Neural crest cell (in vitro differentiated cells): ENCODE measurements at regions not wholly inside any gene's neighbourhood (a gene's known extent, or its start where the extent isn't known, plus 50 kb on each side); places are given as distances from the start of the nearest gene placed in this dataset.

ENCODE experiments used
- DNase-seq: peaks from one replicate; pipeline ENCODE4 v3.0.0; 2021; ENCODE audit warnings: low read depth, mixed read lengths, low spot score
- H3K27ac Mint-ChIP-seq: one replicate; pipeline ENCODE4 v1.8.0; 2021; ENCODE audit warnings: mild to moderate bottlenecking, mixed read lengths; ENCODE audit not compliant: unreplicated experiment
- H3K27me3 Mint-ChIP-seq: 2 replicates; pipeline ENCODE4 v1.8.0; 2021; ENCODE audit warnings: low read depth, mild to moderate bottlenecking, mixed read lengths
- H3K36me3 Mint-ChIP-seq: 2 replicates; pipeline ENCODE4 v1.8.0; 2021; ENCODE audit warnings: low read depth, mild to moderate bottlenecking, mixed read lengths
- H3K4me1 Mint-ChIP-seq: 2 replicates; pipeline ENCODE4 v1.8.0; 2021; ENCODE audit warnings: mixed read lengths
- H3K4me3 Mint-ChIP-seq: one replicate; pipeline ENCODE4 v1.8.0; 2021; ENCODE audit warnings: mild to moderate bottlenecking, mixed read lengths
- H3K9me3 Mint-ChIP-seq: 2 replicates; pipeline ENCODE4 v1.8.0; 2021; ENCODE audit warnings: mixed read lengths
- CTCF ChIP-seq: fragments of 200-600 bp; sonication (generic); conservative IDR thresholded peaks from 2 replicates; pipeline ENCODE4 v1.5.0; 2021; ENCODE audit warnings: antibody characterized with exemption, mild to moderate bottlenecking

- no peaks in the 10 kb centered on the region for H3K36me3 Mint-ChIP-seq
- no peaks in the 10 kb centered on the region for H3K27me3 Mint-ChIP-seq
- TF ChIP-seq CTCF: no peak
- no peak for DNase-seq
- H3K4me1 Mint-ChIP-seq: peaks cover 10% of the 10 kb centered on the region
- no peak overlapping the region for H3K27ac Mint-ChIP-seq
- peaks cover 2% of the 10 kb centered on the region for H3K9me3 Mint-ChIP-seq
- H3K4me3 Mint-ChIP-seq: no peak overlapping the region
Observed at GRCh38 chr10:4733843-4734224, 92.2 kb upstream of the AKR1E2 start.

GRCh38 chr10:4733150-4733842 lies 92.7 kb upstream of the AKR1E2 start:
- Mint-ChIP-seq H3K9me3 (peaks cover 2% of the 10 kb centered on the region), H3K36me3 (no peaks in the 10 kb centered on the region), H3K4me1 (peaks cover 10% of the 10 kb centered on the region), H3K27me3 (no peaks in the 10 kb centered on the region), H3K4me3 (no peak overlapping the region), H3K27ac (no peak overlapping the region)
- no peak for DNase-seq
- no peak for TF ChIP-seq CTCF

GRCh38 chr10:4730998-4731397 lies 95.0 kb upstream of the AKR1E2 start:
- Mint-ChIP-seq H3K36me3 (no peaks in the 10 kb centered on the region), H3K9me3 (peaks cover 4% of the 10 kb centered on the region), H3K4me1 (peaks cover 7% of the 10 kb centered on the region), H3K27ac (no peak overlapping the region), H3K27me3 (no peaks in the 10 kb centered on the region), H3K4me3 (no peak overlapping the region)
- no peak for DNase-seq
- no peak for TF ChIP-seq CTCF

- H3K4me3 Mint-ChIP-seq: no peak overlapping the region
- no peaks in the 10 kb centered on the region for H3K36me3 Mint-ChIP-seq
- peaks cover 4% of the 10 kb centered on the region for H3K4me1 Mint-ChIP-seq
- no peak for DNase-seq
- no peak for TF ChIP-seq CTCF
- H3K9me3 Mint-ChIP-seq: peaks cover 10% of the 10 kb centered on the region
- H3K27ac Mint-ChIP-seq: no peak overlapping the region
- no peaks in the 10 kb centered on the region for H3K27me3 Mint-ChIP-seq
Observed at GRCh38 chr10:4725917-4726606, 99.9 kb upstream of the AKR1E2 start.

- Mint-ChIP-seq H3K27me3 (no peaks in the 10 kb centered on the region), H3K27ac (no peak overlapping the region), H3K4me1 (peaks cover 4% of the 10 kb centered on the region), H3K9me3 (peaks cover 7% of the 10 kb centered on the region), H3K4me3 (no peak overlapping the region), H3K36me3 (peaks cover 2% of the 10 kb centered on the region)
- no peak for TF ChIP-seq CTCF
- no peak for DNase-seq
Observed at GRCh38 chr10:4723860-4724259, 102.1 kb upstream of the AKR1E2 start.
